OCI-LY1 (cell line): ENCODE measurements at regions not wholly inside any gene's neighbourhood (a gene's known extent, or its start where the extent isn't known, plus 50 kb on each side); places are given as distances from the start of the nearest gene placed in this dataset.

Experiments
- H2AFZ ChIP-seq: fragments of 200-600 bp; sonication (generic), shearing (Covaris generic); 2 replicates; pipeline ENCODE4 v1.6.0; 2014; ENCODE audit warnings: antibody characterized with exemption, mild to moderate bottlenecking, low read length
- H3F3A ChIP-seq: fragments of 200-600 bp; sonication (generic), shearing (Covaris generic); 2 replicates; pipeline ENCODE4 v1.6.0; 2014; ENCODE audit warnings: mild to moderate bottlenecking, antibody characterized with exemption, low read length, moderate library complexity; ENCODE audit not compliant: insufficient read depth
- H3K27ac ChIP-seq: fragments of 200-600 bp; sonication (generic); 2 replicates; pipeline ENCODE4 v1.5.1; 2014; ENCODE audit warnings: low read length, mixed run types, mild to moderate bottlenecking, low read depth; ENCODE audit not compliant: poor library complexity, severe bottlenecking
- H3K27me3 ChIP-seq: fragments of 200-600 bp; sonication (generic); 2 replicates; pipeline ENCODE4 v1.6.0; 2014; ENCODE audit warnings: antibody characterized with exemption, mild to moderate bottlenecking, low read length, moderate library complexity; ENCODE audit not compliant: insufficient read depth
- H3K36me3 ChIP-seq: fragments of 200-600 bp; sonication (generic); 2 replicates; pipeline ENCODE4 v1.6.1; 2014; ENCODE audit warnings: mild to moderate bottlenecking, antibody characterized with exemption, low read length, moderate library complexity, mixed read lengths; ENCODE audit not compliant: insufficient read depth
- H3K4me1 ChIP-seq: fragments of 200-600 bp; sonication (generic); 2 replicates; pipeline ENCODE4 v1.5.1; 2014; ENCODE audit warnings: mild to moderate bottlenecking, low read length, moderate library complexity; ENCODE audit not compliant: insufficient read depth, severe bottlenecking
- H3K4me2 ChIP-seq: fragments of 200-600 bp; sonication (generic), shearing (Covaris generic); 2 replicates; pipeline ENCODE4 v1.6.1; 2014; ENCODE audit warnings: low read length
- H3K4me3 ChIP-seq: fragments of 200-600 bp; sonication (generic); 2 replicates; pipeline ENCODE4 v1.5.1; 2014; ENCODE audit warnings: low read length, low read depth, mild to moderate bottlenecking, mixed read lengths; ENCODE audit not compliant: poor library complexity, severe bottlenecking
- H3K79me2 ChIP-seq: fragments of 200-600 bp; shearing (Covaris generic); 2 replicates; pipeline ENCODE4 v1.6.1; 2016; ENCODE audit warnings: mixed run types, low read length, mixed read lengths; ENCODE audit not compliant: insufficient read depth
- H3K9ac ChIP-seq: fragments of 200-600 bp; sonication (generic), shearing (Covaris generic); 2 replicates; pipeline ENCODE4 v1.6.1; 2014; ENCODE audit warnings: mild to moderate bottlenecking, low read length, mixed read lengths
- H3K9me2 ChIP-seq: fragments of 200-600 bp; sonication (generic), shearing (Covaris generic); 2 replicates; pipeline ENCODE4 v1.6.1; 2014; ENCODE audit warnings: low read depth, mild to moderate bottlenecking, low read length, mixed read lengths
- H3K9me3 ChIP-seq: fragments of 200-600 bp; shearing (Covaris generic); 2 replicates; pipeline ENCODE4 v1.6.1; 2014; ENCODE audit warnings: low read length, mixed read lengths
- H4K20me1 ChIP-seq: fragments of 200-600 bp; sonication (generic), shearing (Covaris generic); 2 replicates; pipeline ENCODE4 v1.6.0; 2016; ENCODE audit warnings: mild to moderate bottlenecking, low read length; ENCODE audit not compliant: insufficient read depth
- CTCF ChIP-seq: fragments of 200-600 bp; sonication (generic), shearing (Covaris generic); IDR thresholded peaks from 2 replicates; pipeline ENCODE4 v1.5.1; 2017; ENCODE audit warnings: mild to moderate bottlenecking, antibody characterized with exemption, low read length, moderate library complexity, mixed read lengths
- EZH2 ChIP-seq: fragments of 200-600 bp; sonication (generic), shearing (Covaris generic); IDR thresholded peaks from 2 replicates; pipeline ENCODE4 v1.8.0; 2017; ENCODE audit warnings: borderline replicate concordance, mixed run types, mild to moderate bottlenecking, antibody characterized with exemption, low read length, moderate library complexity, mixed read lengths

- Histone ChIP-seq H3K27me3 (no peaks in the 10 kb centered on the region; the same call in 1 of the 2 replicates), H4K20me1 (no peaks in the 10 kb centered on the region), H3K4me2 (no peak overlapping the region), H3K9me3 (no peaks in the 10 kb centered on the region), H3F3A (no peaks in the 10 kb centered on the region), H3K4me3 (no peak overlapping the region), H3K9ac (no peak overlapping the region), H3K36me3 (no peaks in the 10 kb centered on the region), H3K79me2 (no peaks in the 10 kb centered on the region), H3K4me1 (no peaks in the 10 kb centered on the region), H2AFZ (no peak overlapping the region), H3K27ac (no peak overlapping the region), H3K9me2 (no peaks in the 10 kb centered on the region)
- no peak for TF ChIP-seq CTCF
These were observed 312.9 kb upstream of the MSX2 start for GRCh38 chr5:174411479-174411819.

GRCh38 chr5:174412374-174412773, 312.0 kb upstream of the MSX2 start:
- no peaks in the 10 kb centered on the region for H3K9me3 ChIP-seq
- H3K4me2 ChIP-seq = no peak overlapping the region
- TF ChIP-seq EZH2 (no peak), CTCF (no peak)
- no peaks in the 10 kb centered on the region for H3K79me2 ChIP-seq
- no peak overlapping the region for H3K4me3 ChIP-seq
- no peaks in the 10 kb centered on the region for H4K20me1 ChIP-seq
- H2AFZ ChIP-seq = no peak overlapping the region
- H3K4me1 ChIP-seq = no peaks in the 10 kb centered on the region
- H3K9me2 ChIP-seq = no peaks in the 10 kb centered on the region
- no peak overlapping the region for H3K27ac ChIP-seq
- H3F3A ChIP-seq = no peaks in the 10 kb centered on the region
- no peak overlapping the region for H3K9ac ChIP-seq
- H3K36me3 ChIP-seq = no peaks in the 10 kb centered on the region
- H3K27me3 ChIP-seq = no peaks in the 10 kb centered on the region; the same call in 1 of the 2 replicates

GRCh38 chr5:174412941-174413340, 311.4 kb upstream of the MSX2 start:
- Histone ChIP-seq H3K27ac (no peak overlapping the region), H3K4me1 (no peaks in the 10 kb centered on the region), H3K9me2 (no peaks in the 10 kb centered on the region), H3K36me3 (no peaks in the 10 kb centered on the region), H3K4me3 (no peak overlapping the region), H3F3A (no peaks in the 10 kb centered on the region), H3K27me3 (no peaks in the 10 kb centered on the region; the same call in 1 of the 2 replicates), H3K9ac (no peak overlapping the region), H2AFZ (no peak overlapping the region), H4K20me1 (no peaks in the 10 kb centered on the region), H3K9me3 (no peaks in the 10 kb centered on the region), H3K79me2 (no peaks in the 10 kb centered on the region), H3K4me2 (no peak overlapping the region)
- TF ChIP-seq CTCF (no peak), EZH2 (no peak)
